Fibroblast of skin of left quadriceps (primary cell): ENCODE measurements at regions not wholly inside any gene's neighbourhood (a gene's known extent, or its start where the extent isn't known, plus 50 kb on each side); places are given as distances from the start of the nearest gene placed in this dataset.
"Not testable (repeated sequence)": the region's sequence is repeated elsewhere in the genome, so short reads cannot be mapped to it uniquely, and the experiment has no call there.

Source experiments
- DNase-seq, 2 experiments: peaks; one replicate each; pipeline ENCODE4 v3.0.0-alpha.2; 2013; ENCODE audit warnings: low read depth in 2 of 2

DNA sequence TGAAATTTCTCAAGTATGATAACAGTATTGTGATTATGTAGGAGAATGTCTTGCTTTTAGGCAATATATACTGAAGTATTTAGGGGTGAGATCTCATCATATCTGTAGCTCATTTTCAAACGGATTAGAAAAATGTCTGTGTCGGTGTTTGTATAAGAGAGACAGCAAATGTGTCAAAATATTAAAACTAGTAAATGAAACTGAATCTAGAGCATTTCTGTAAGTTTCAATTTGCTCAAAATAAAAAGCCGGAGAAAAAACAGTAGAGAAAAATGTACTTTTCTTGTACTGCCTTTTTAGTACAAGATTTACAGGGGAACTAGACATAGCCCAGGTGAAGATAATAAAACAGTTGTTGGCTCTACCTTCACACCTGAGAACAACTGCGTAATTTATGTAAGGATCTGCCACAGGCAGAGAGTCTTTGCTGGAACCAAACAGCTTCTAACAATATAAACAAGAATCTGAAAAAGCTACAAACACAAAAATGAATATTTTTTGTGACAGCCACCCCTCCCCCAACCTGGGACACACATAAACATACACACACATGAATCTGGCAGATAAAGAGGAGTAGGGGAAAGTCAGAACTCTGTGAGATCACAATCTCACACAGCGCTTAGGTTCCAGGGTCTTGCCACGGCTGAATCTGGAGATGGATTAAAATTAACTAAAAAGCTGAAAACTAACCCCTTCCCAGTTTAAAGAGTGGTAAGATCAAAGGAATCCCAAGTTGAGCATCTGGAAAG lies 153.3 kb downstream of the AVL9 start:
- no peak for DNase-seq

DNA sequence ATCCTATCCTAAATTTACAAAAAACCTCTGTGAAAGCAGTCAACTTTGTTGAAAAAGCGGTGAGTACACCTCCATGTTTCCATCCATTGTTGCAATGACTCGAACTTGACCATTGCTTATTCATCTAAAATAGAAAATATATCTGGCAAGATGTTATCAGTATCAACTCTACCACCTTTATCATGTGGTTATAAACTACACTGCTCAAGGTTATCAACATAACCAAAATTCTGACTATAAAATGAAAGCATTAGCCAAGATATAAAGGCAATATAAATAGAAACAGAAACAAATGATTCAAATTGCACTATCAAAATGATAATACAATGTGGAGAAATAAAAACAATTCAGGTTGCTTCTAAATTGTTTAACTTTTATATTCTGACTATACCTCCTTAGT lies 150.0 kb downstream of the AVL9 start:
- DNase-seq, result not testable (repeated sequence)

DNA sequence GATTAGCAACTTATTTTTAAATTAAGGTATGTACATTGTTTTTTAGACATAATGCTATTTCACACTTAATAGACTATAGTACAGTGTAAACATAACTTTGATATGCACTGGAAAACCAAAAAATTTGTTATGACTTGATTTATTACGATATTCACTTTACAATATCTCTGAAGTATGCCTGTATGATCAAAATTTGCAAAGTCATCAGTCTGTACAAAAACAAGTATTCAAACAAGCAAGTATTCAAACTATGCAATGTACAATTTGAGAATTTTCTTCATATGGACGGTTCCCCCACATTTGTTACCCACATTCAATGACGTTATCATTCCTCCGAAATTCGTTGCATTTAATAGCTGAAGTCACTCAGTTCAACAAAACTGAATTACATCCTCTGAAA lies 147.9 kb downstream of the AVL9 start:
- DNase-seq, result no peak

DNA sequence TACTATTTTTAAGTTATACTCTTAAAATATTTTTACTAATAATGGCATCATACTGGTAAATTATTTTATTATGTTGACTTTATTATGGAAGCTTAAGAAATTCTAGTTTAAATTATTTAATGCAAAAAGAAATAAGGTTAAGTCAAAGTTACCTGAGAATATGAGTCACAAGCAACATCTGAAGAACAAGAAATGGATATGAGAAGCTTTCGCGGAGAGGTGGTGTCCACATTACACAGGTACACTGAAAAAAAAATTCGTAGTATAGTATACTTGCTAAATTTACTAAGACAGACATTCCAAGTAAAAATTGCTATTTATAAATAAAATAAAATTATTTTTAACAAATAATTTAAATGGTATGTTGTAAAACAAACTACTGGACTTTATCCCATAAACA lies 143.8 kb downstream of the AVL9 start:
- DNase-seq, result no peak

DNA sequence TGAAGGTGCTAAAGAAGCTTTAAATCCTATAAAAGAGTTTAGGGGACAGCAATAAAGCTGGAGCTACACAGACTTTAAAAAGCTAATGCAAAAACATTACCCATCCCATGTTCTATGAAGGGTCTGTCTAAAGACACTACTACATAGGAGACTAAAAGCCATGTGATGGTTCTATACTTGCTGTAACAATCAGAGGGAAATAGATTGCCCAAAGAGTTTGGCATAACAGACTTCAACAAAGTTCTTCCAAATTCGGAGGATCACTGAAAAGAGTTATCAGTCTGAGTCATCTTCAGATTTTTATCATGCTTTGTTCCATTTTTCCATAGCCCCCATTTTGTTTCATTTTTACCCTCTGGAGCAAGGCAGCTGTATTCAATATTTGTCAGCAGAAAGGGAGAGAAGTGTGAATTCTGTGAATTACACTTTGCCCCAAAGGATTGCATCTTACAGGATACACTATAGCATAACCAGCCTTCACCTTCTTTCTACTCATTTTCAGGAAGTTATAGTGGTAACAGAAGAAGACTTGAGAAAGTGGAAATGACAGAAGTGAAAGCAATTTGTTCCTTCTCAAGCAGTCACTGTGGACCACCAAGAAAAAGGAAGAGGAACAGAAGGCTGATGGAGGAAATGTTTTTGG lies 143.3 kb downstream of the AVL9 start:
- DNase-seq, result not testable (repeated sequence)
